CD4-positive, alpha-beta T cell treated with Interleukin-1 beta for 1 hour (primary cell): ENCODE measurements at regions not wholly inside any gene's neighbourhood (a gene's known extent, or its start where the extent isn't known, plus 50 kb on each side); places are given as distances from the start of the nearest gene placed in this dataset.

Experiments
- DNase-seq, 2 donors: peaks; one replicate each; pipeline ENCODE4 v3.0.0-alpha.2; 2020 to 2022

- no peak for DNase-seq
These were observed 245.0 kb upstream of the SORCS1 start for GRCh38 chr10:107409522-107409921.

GRCh38 chr10:107398115-107398514, 233.6 kb upstream of the SORCS1 start:
- DNase-seq = no peak

- DNase-seq = no peak
These were observed 227.4 kb upstream of the SORCS1 start for GRCh38 chr10:107391901-107392300.

- DNase-seq = no peak
These were observed 226.1 kb upstream of the SORCS1 start for GRCh38 chr10:107390563-107390962.

GRCh38 chr10:107383357-107383756, 218.9 kb upstream of the SORCS1 start:
- DNase-seq = no peak

- no peak for DNase-seq
These were observed 215.1 kb upstream of the SORCS1 start for GRCh38 chr10:107379601-107380000.

- DNase-seq = no peak
These were observed 207.3 kb upstream of the SORCS1 start for GRCh38 chr10:107371801-107372200.

GRCh38 chr10:107364872-107365271, 200.4 kb upstream of the SORCS1 start:
- DNase-seq = no peak

- DNase-seq = no peak
These were observed 197.8 kb upstream of the SORCS1 start for GRCh38 chr10:107362306-107362705.

- no peak for DNase-seq
These were observed 192.5 kb upstream of the SORCS1 start for GRCh38 chr10:107357033-107357432.

- DNase-seq = no peak
These were observed 191.9 kb upstream of the SORCS1 start for GRCh38 chr10:107356396-107356795.

GRCh38 chr10:107342711-107343110, 178.2 kb upstream of the SORCS1 start:
- DNase-seq = no peak

GRCh38 chr10:107341281-107341680, 176.8 kb upstream of the SORCS1 start:
- DNase-seq = no peak

GRCh38 chr10:107340326-107340725, 175.8 kb upstream of the SORCS1 start:
- no peak for DNase-seq

- no peak for DNase-seq
These were observed 171.6 kb upstream of the SORCS1 start for GRCh38 chr10:107336061-107336460.

- DNase-seq = no peak
These were observed 153.1 kb upstream of the SORCS1 start for GRCh38 chr10:107317592-107317991.

- DNase-seq = no peak
These were observed 138.7 kb upstream of the SORCS1 start for GRCh38 chr10:107303203-107303602.

- no peak for DNase-seq
These were observed 135.1 kb upstream of the SORCS1 start for GRCh38 chr10:107299606-107300005.

- no peak for DNase-seq
These were observed 119.7 kb upstream of the SORCS1 start for GRCh38 chr10:107284187-107284586.

- no peak for DNase-seq
These were observed 115.8 kb upstream of the SORCS1 start for GRCh38 chr10:107280293-107280692.

- DNase-seq = no peak
These were observed 113.1 kb upstream of the SORCS1 start for GRCh38 chr10:107277591-107277990.

GRCh38 chr10:107275806-107276205, 111.3 kb upstream of the SORCS1 start:
- DNase-seq = no peak

GRCh38 chr10:107269626-107270025, 105.1 kb upstream of the SORCS1 start:
- DNase-seq = no peak

- no peak for DNase-seq
These were observed 100.2 kb upstream of the SORCS1 start for GRCh38 chr10:107264742-107265141.

- DNase-seq = no peak
These were observed 79.6 kb upstream of the SORCS1 start for GRCh38 chr10:107244122-107244521.

- DNase-seq = no peak
These were observed 73.8 kb upstream of the SORCS1 start for GRCh38 chr10:107238275-107238674.
